ENCODE measurements at regions not wholly inside any gene's neighbourhood (a gene's known extent, or its start where the extent isn't known, plus 50 kb on each side); places are given as distances from the start of the nearest gene placed in this dataset.

DNA sequence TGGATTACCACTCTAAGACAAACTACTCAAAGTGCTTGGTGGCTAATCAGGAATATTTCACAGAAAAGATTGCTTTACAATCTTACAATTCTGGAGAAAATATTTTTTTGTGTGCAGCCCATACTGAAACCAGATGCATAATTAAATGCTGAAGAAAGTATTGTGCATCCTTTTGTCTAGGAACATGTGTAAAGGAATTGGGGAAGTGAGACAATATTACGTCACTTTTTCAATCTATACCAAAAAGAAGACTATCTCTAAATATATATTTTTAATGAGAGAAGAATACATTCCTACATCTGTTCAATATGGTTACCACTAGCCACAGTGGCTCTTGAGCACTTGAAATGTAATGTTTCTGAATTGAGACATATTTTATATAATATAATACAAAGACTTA lies 992.5 kb upstream of the ADGRB3 start:
- Mint-ChIP-seq H3K36me3 (ENCODE audit: insufficient read depth) (no peaks in the 10 kb centered on the region), H3K27ac (no peak overlapping the region)

DNA sequence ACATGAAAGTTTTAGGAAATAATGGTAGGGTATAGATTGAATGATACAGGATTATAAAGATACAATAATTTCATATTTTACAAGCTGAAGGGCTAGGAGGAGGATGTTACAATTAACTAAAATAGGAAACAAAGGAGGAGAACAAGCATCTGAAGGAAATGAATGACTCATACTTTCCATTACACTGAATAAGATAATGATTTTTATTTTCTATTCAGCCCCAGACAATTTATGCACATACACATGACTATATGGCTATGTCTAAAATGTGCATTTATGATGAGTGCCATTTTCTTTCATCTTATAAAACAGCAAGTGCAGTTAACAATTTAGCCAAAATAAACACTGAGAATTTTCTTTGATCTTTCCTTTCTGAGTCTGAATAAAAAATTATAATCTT lies 994.6 kb upstream of the ADGRB3 start:
- no peaks in the 10 kb centered on the region for H3K9me3 Mint-ChIP-seq
- DNase-seq (no peak), ATAC-seq (replicated peaks) (no peak)
- H3K36me3 Mint-ChIP-seq (ENCODE audit: insufficient read depth), result no peaks in the 10 kb centered on the region
- no peak overlapping the region for H3K4me3 Mint-ChIP-seq
- no peak overlapping the region for H3K27ac Mint-ChIP-seq
- H3K27me3 Mint-ChIP-seq, result no peaks in the 10 kb centered on the region
- H3K4me1 Mint-ChIP-seq (ENCODE audit: low read depth in 2 of 2), result no peaks in the 10 kb centered on the region

More for the DNA sequence above, 992.5 kb upstream of the ADGRB3 start:
- Mint-ChIP-seq H3K4me3 (no peak overlapping the region), H3K4me1 (ENCODE audit: low read depth in 2 of 2) (no peaks in the 10 kb centered on the region), H3K27me3 (no peaks in the 10 kb centered on the region), H3K9me3 (peaks cover 0 to 3% of the 10 kb centered on the region in 2 donors)
- ATAC-seq (replicated peaks) (no peak), DNase-seq (no peak)

- H3K4me3 Mint-ChIP-seq, result no peak overlapping the region
- H3K27me3 Mint-ChIP-seq, result no peaks in the 10 kb centered on the region
- H3K36me3 Mint-ChIP-seq (ENCODE audit: insufficient read depth), result no peaks in the 10 kb centered on the region
- H3K27ac Mint-ChIP-seq, result no peak overlapping the region
- peaks cover 0 to 2% of the 10 kb centered on the region in 2 donors for H3K9me3 Mint-ChIP-seq
- DNase-seq (no peak), ATAC-seq (replicated peaks) (no peak)
- no peaks in the 10 kb centered on the region for H3K4me1 Mint-ChIP-seq (ENCODE audit: low read depth in 2 of 2)
These were observed 995.9 kb upstream of the ADGRB3 start for GRCh38 chr6:67639161-67639560.

DNA sequence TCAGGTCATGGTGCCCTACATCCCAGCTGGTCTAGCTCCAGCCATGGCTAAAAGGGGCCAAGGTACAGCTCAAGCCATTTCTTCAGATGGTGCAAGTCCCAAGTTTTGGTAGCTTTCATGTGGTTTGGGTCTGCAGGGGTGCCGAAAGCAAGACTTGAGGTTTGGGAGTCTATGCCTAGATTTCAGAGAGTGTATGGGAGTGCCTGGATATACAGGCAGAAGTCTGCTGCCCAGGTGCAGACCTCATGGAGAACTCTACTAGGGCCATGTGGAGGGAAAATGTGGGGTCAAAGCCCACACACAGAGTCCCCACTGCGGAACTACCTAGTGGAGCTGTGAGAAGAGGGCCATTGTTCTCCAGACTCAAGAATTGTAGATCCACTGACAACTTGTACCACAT lies 1000.9 kb upstream of the ADGRB3 start:
- Mint-ChIP-seq H3K4me1 (ENCODE audit: low read depth in 2 of 2) (no peaks in the 10 kb centered on the region), H3K27me3 (no peaks in the 10 kb centered on the region), H3K4me3 (no peak overlapping the region), H3K36me3 (ENCODE audit: insufficient read depth) (no peaks in the 10 kb centered on the region), H3K9me3 (peaks cover 0 to 10% of the 10 kb centered on the region in 2 donors), H3K27ac (no peak overlapping the region)
- ATAC-seq (replicated peaks) (no peak), DNase-seq (no peak)

DNA sequence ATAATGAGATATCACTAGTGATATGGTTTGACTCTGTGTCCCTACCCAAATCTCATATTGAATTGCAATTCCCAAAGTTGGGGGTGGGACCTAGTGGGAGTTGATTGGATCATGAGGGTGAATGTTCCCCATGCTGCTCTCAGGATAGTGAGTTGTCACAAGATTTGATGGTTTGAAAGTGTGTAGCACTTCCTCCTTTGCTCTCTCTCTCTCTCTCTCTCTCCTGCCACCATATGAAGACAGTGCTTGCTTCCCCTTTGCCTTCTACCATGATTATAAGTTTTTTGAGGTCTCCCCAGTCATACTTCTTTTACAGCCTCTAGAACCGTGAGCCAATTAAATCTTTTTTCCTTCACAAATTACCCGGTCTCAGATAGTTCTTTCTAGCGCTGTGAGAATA lies 1002.0 kb upstream of the ADGRB3 start:
- peaks cover 0 to 10% of the 10 kb centered on the region in 2 donors for H3K9me3 Mint-ChIP-seq
- no peaks in the 10 kb centered on the region for H3K27me3 Mint-ChIP-seq
- no peaks in the 10 kb centered on the region for H3K4me1 Mint-ChIP-seq (ENCODE audit: low read depth in 2 of 2)
- H3K4me3 Mint-ChIP-seq, result no peak overlapping the region
- no peak overlapping the region for H3K27ac Mint-ChIP-seq
- no peak for DNase-seq
- ATAC-seq (replicated peaks), result no peak
- H3K36me3 Mint-ChIP-seq (ENCODE audit: insufficient read depth), result no peaks in the 10 kb centered on the region

GRCh38 chr6:67630146-67630545 lies 1004.9 kb upstream of the ADGRB3 start:
- no peaks in the 10 kb centered on the region for H3K4me1 Mint-ChIP-seq (ENCODE audit: low read depth in 2 of 2)
- DNase-seq (no peak), ATAC-seq (replicated peaks) (no peak)
- H3K27ac Mint-ChIP-seq, result no peak overlapping the region
- H3K9me3 Mint-ChIP-seq, result peaks cover 0 to 8% of the 10 kb centered on the region in 2 donors
- H3K27me3 Mint-ChIP-seq, result no peaks in the 10 kb centered on the region
- no peaks in the 10 kb centered on the region for H3K36me3 Mint-ChIP-seq (ENCODE audit: insufficient read depth)
- no peak overlapping the region for H3K4me3 Mint-ChIP-seq

DNA sequence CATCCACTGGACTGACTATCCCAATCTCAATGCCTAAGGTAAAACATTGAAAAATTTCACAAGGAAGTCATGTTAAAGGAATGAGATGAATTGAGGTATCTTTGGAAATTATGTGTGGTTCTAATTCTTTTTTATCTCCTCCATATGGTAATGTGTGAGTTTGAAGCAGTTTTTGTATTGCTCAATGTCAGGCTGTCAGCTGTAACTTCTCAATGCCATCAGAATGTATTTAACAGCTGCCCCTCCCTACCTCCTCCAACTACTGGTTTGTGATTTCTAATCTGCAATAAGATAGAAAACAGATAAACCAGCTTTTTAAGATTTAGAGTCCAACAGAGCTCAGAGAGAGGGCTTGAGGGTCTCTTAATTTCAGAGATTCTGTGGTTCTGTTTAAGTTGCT lies 1005.8 kb upstream of the ADGRB3 start:
- H3K4me3 Mint-ChIP-seq, result no peak overlapping the region
- peaks cover 0 to 8% of the 10 kb centered on the region in 2 donors for H3K9me3 Mint-ChIP-seq
- H3K36me3 Mint-ChIP-seq (ENCODE audit: insufficient read depth), result no peaks in the 10 kb centered on the region
- DNase-seq (no peak), ATAC-seq (replicated peaks) (no peak)
- H3K27me3 Mint-ChIP-seq, result no peaks in the 10 kb centered on the region
- H3K4me1 Mint-ChIP-seq (ENCODE audit: low read depth in 2 of 2), result no peaks in the 10 kb centered on the region
- H3K27ac Mint-ChIP-seq, result no peak overlapping the region

DNA sequence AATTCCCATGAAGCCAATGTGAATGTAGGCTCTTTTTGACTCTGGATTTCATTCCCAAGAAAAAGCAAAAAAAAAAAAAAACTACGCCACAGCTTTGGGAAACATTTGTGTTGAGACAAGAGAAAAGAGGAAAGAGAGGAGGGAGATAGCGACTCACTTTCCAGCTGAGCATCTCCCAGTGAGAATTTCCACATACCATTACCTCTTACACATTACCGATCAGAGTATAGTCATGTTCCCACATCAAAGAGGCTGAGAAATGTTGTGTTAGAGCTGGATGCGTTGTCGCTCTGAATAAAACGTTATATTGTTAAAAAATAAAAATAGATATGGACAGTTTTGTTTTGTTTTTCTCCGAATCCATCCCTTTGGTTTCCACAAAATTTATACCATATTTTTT lies 1019.3 kb upstream of the ADGRB3 start:
- Mint-ChIP-seq H3K36me3 (ENCODE audit: insufficient read depth) (no peaks in the 10 kb centered on the region), H3K4me3 (no peak overlapping the region), H3K9me3 (peaks cover 16 to 26% of the 10 kb centered on the region in 2 donors), H3K27me3 (no peaks in the 10 kb centered on the region), H3K4me1 (ENCODE audit: low read depth in 2 of 2) (no peaks in the 10 kb centered on the region), H3K27ac (no peak overlapping the region)
- DNase-seq, result no peak
- no peak for ATAC-seq (replicated peaks)

DNA sequence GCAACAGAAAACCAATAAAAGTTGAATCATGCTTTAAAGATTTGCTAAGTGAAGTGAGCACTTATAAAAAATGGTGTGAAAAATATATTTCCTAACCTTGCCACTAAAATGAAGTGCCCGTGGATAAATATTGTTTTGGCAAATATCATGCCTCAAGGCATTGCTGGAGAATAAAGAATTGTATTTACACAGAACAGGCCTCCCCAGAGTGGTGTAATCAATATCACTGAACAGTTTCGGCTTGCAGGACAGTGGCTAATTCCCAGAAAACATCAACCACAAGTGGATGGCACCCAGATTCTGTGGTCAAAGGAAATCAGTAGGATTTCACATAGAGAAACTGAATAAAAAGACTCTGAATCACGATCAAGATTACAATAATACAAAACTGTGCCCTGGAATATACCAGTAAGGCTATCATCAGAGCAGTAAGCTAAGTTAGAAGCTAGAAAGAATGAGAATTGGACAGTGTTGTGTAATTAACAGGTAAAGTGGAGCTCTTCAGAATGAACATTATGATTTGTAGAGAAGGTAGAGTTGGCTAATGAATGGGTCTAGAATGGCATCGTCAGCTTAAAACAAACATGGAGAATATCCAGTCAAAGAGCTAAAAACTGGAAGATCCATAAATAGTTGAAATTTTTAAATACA lies 1026.9 kb upstream of the ADGRB3 start:
- ATAC-seq (replicated peaks) (no peak), DNase-seq (no peak)
- H3K9me3 Mint-ChIP-seq, result peaks cover 5 to 25% of the 10 kb centered on the region in 2 donors
- no peaks in the 10 kb centered on the region for H3K4me1 Mint-ChIP-seq (ENCODE audit: low read depth in 2 of 2)
- H3K27me3 Mint-ChIP-seq, result no peaks in the 10 kb centered on the region
- H3K4me3 Mint-ChIP-seq, result no peak overlapping the region
- H3K36me3 Mint-ChIP-seq (ENCODE audit: insufficient read depth), result no peaks in the 10 kb centered on the region
- no peak overlapping the region for H3K27ac Mint-ChIP-seq

GRCh38 chr6:67606906-67607828 lies 1027.9 kb upstream of the ADGRB3 start:
- Mint-ChIP-seq H3K27me3 (no peaks in the 10 kb centered on the region), H3K36me3 (ENCODE audit: insufficient read depth) (no peaks in the 10 kb centered on the region), H3K4me1 (ENCODE audit: low read depth in 2 of 2) (no peaks in the 10 kb centered on the region), H3K9me3 (peaks cover 0 to 15% of the 10 kb centered on the region in 2 donors), H3K27ac (no peak overlapping the region), H3K4me3 (no peak overlapping the region)
- no peak for ATAC-seq (replicated peaks)
- DNase-seq, result no peak

DNA sequence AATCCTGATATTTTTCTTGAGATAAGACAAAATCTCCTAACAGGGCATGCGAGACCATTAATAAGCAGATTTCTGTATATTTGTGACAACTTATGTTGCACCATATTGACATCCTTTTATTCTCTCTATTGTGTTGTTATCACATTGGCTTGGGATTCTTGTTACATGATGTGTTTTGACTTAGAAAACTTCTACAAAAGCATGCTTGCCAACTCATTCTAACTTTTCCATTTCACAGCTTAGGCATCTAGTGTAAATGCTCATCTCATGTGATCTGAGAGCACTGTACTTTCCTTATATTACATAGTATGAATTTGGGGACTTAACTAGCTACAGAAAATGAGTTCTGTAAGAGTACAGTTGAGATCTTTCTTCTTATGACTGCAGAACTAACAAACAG lies 1040.7 kb upstream of the ADGRB3 start:
- ATAC-seq (replicated peaks) (no peak), DNase-seq (no peak)
- no peak overlapping the region for H3K4me3 Mint-ChIP-seq

DNA sequence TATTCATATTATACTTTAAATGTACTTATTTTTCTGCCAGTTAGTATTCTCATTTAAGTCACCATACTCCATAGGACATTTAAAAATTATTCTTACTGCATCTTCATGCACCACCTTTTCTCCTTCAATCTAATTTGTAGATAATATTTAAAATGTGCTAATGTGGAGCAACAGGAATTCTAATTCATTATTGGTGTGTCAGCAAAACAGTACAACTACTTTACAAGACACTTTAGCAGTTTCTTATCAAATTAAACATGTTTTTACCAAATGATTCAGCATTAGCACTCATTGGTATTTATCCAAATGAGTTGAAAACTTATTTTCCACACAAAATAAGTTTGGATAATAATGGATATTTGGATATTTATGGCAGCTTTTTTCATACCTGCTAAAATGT lies 1041.8 kb upstream of the ADGRB3 start:
- no peak overlapping the region for H3K4me3 Mint-ChIP-seq
- DNase-seq (no peak), ATAC-seq (replicated peaks) (no peak)
- H3K36me3 Mint-ChIP-seq (ENCODE audit: insufficient read depth), result no peaks in the 10 kb centered on the region
- peaks cover 2 to 8% of the 10 kb centered on the region in 2 donors for H3K9me3 Mint-ChIP-seq
- H3K27me3 Mint-ChIP-seq, result no peaks in the 10 kb centered on the region
- no peak overlapping the region for H3K27ac Mint-ChIP-seq
- no peaks in the 10 kb centered on the region for H3K4me1 Mint-ChIP-seq (ENCODE audit: low read depth in 2 of 2)

More for the DNA sequence above, 1040.7 kb upstream of the ADGRB3 start:
- no peaks in the 10 kb centered on the region for H3K36me3 Mint-ChIP-seq (ENCODE audit: insufficient read depth)
- no peaks in the 10 kb centered on the region for H3K4me1 Mint-ChIP-seq (ENCODE audit: low read depth in 2 of 2)
- H3K27me3 Mint-ChIP-seq, result no peaks in the 10 kb centered on the region
- H3K9me3 Mint-ChIP-seq, result peaks cover 2 to 8% of the 10 kb centered on the region in 2 donors
- no peak overlapping the region for H3K27ac Mint-ChIP-seq

DNA sequence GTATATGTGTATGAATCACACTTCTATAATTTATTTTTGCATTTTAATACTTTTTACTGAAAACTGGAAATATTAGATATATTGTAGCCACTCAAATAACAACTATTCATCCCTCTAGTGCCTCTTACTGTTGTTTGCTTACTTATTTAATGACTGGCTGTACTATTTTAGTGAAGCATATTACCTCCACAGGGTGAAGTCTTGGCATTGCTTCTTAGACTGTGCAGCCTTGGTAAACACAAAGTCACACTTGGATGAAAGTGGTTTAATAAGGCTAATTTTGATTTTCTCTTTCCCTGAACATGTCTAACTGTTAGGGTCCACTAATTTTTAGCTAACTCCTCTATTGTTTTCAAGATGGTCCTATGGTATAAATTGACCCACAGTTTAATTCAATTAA lies 1043.2 kb upstream of the ADGRB3 start:
- DNase-seq (no peak), ATAC-seq (replicated peaks) (no peak)
- H3K36me3 Mint-ChIP-seq (ENCODE audit: insufficient read depth), result no peaks in the 10 kb centered on the region
- no peaks in the 10 kb centered on the region for H3K4me1 Mint-ChIP-seq (ENCODE audit: low read depth in 2 of 2)
- no peak overlapping the region for H3K4me3 Mint-ChIP-seq
- H3K27me3 Mint-ChIP-seq, result no peaks in the 10 kb centered on the region
- H3K27ac Mint-ChIP-seq, result no peak overlapping the region
- peaks cover 2 to 8% of the 10 kb centered on the region in 2 donors for H3K9me3 Mint-ChIP-seq

GRCh38 chr6:67567842-67568241 lies 1067.2 kb upstream of the ADGRB3 start:
- H3K4me1 Mint-ChIP-seq (ENCODE audit: low read depth in 2 of 2), result no peaks in the 10 kb centered on the region
- DNase-seq (no peak), ATAC-seq (replicated peaks) (no peak)
- no peaks in the 10 kb centered on the region for H3K27me3 Mint-ChIP-seq
- no peaks in the 10 kb centered on the region for H3K36me3 Mint-ChIP-seq (ENCODE audit: insufficient read depth)
- peaks cover 2 to 6% of the 10 kb centered on the region in 2 donors for H3K9me3 Mint-ChIP-seq
- H3K27ac Mint-ChIP-seq, result no peak overlapping the region
- H3K4me3 Mint-ChIP-seq, result no peak overlapping the region
